Body of pancreas (tissue), 4 donors: ENCODE measurements at regions not wholly inside any gene's neighbourhood (a gene's known extent, or its start where the extent isn't known, plus 50 kb on each side); places are given as distances from the start of the nearest gene placed in this dataset.

Source experiments
- ATAC-seq: fragments of 150-250 bp; one replicate; pipeline ENCODE4 v1.9.1; 2016
- DNase-seq, 4 donors: peaks; one replicate each; pipeline ENCODE4 v3.0.0-alpha.2; 2019
- H3K27ac ChIP-seq, 4 donors: fragments of 200-600 bp; sonication (generic); 1 replicate in 3 of 4; 2 replicates in 1 of 4; pipeline versions ENCODE4 v1.5.1 to v1.6.1; 2016 to 2019; ENCODE audit warnings: mild to moderate bottlenecking in 1 of 4, mixed read lengths in 1 of 4, moderate library complexity in 1 of 4
- H3K27me3 ChIP-seq, 2 donors: fragments of 200-600 bp; sonication (generic); one replicate each; pipeline ENCODE4 v1.6.0; 2016; ENCODE audit warnings: mild to moderate bottlenecking in 1 of 2
- H3K36me3 ChIP-seq, 2 donors: fragments of 200-600 bp; sonication (generic); replicated peaks in 1 of 2; 2 replicates each; pipeline ENCODE4 v1.5.1; 2016; ENCODE audit warnings: low read depth in 2 of 2; ENCODE audit not compliant: insufficient read depth in 1 of 2
- H3K4me1 ChIP-seq: fragments of 200-600 bp; sonication (generic); one replicate; pipeline ENCODE4 v1.6.0; 2016
- H3K4me3 ChIP-seq, 2 donors: fragments of 200-600 bp; sonication (generic); 1 replicate in 1 of 2; 2 replicates in 1 of 2; pipeline ENCODE4 v1.5.1; 2016 to 2019
- H3K9me3 ChIP-seq, 3 donors: fragments of 200-600 bp; sonication (generic); 1 replicate in 2 of 3; 2 replicates in 1 of 3; pipeline ENCODE4 v1.5.1; 2016
- CTCF ChIP-seq, 7 experiments: fragments of 450-650 bp in 4 of 7; fragments of 200-600 bp in 3 of 7; sonication (generic) in 3 of 7; IDR thresholded peaks; one replicate each; pipeline ENCODE4 v1.5.1; 2016 to 2019; ENCODE audit warnings: antibody characterized with exemption in 7 of 7
- POLR2A ChIP-seq, 3 donors: fragments of 450-650 bp; IDR thresholded peaks; one replicate each; pipeline ENCODE4 v1.6.1; 2016; ENCODE audit warnings: antibody characterized with exemption in 3 of 3, mild to moderate bottlenecking in 2 of 3
- WGBS, 2 donors: methylation state at CpG; one replicate each; pipeline ENCODE4 v1.1.5; 2017; 5-methylcytosine and 5-hydroxymethylcytosine counted together
- intact Hi-C: fragments of 100-400 bp; cut with DNase I; formaldehyde crosslinking; loops from one replicate; pipeline ENCODE4 v1.15.1; 2023

GRCh38 chr13:44049081-44049945 lies 169.6 kb downstream of the LACC1 start:
- ATAC-seq (no peak), DNase-seq (no peak)
- intact Hi-C loops, result loop anchor here (10.0 kb wide), 2 partner anchors 135 to 395 kb away; no protein-coding TSS in a partner anchor
- 44 to 46% methylated on average over 3 of the region's 3 CpGs for WGBS, 2 donors
- Histone ChIP-seq H3K27me3 (no peaks in the 10 kb centered on the region), H3K9me3 (no peaks in the 10 kb centered on the region), H3K36me3 (no peaks in the 10 kb centered on the region), H3K4me1 (peaks cover 10% of the 10 kb centered on the region), H3K4me3 (no peak overlapping the region), H3K27ac (no peak overlapping the region)
- no peak for TF ChIP-seq POLR2A (IDR thresholded peaks at IDR 0.05)
- no peak for TF ChIP-seq CTCF (IDR thresholded peaks at IDR 0.05)

DNA sequence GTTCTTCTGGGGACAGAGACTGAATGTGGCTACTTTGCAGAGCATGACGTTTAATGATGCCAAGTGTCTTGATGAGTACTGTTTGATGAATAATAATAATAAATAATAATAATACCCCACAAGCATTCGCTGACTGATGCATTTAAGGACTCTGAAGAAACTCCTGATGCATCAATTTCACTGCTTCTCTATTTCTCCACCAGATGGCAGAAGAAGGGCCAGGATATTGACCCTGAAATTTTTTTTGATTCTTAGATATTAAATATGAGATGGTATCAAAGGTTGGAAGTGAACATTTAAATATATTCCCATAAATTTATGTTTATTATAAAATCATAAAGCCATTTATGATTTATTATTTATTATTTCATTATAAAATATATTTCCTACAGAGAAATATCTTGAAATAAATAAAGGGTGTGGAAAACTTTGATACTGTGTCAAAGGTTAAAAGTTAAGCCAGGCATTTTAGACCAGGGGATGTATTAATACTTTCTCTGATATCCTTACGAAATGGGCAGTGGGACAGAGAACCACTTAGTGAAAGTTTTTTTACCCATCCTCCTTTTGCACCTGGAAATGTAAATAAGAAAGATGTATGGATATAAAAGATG lies 170.9 kb downstream of the LACC1 start:
- Histone ChIP-seq H3K4me1 (peaks cover 10% of the 10 kb centered on the region), H3K4me3 (no peak overlapping the region), H3K27ac (no peak overlapping the region), H3K27me3 (no peaks in the 10 kb centered on the region), H3K36me3 (no peaks in the 10 kb centered on the region), H3K9me3 (no peaks in the 10 kb centered on the region)
- WGBS, 2 donors, result 9 to 14% methylated on average over 3 of the region's 3 CpGs
- DNase-seq, result peak in 1 of 4 donors; percentile 22
- ATAC-seq, result no peak
- TF ChIP-seq CTCF (IDR thresholded peaks at IDR 0.05) (peak; percentile 17 to 86 (median 74)), POLR2A (IDR thresholded peaks at IDR 0.05) (no peak)
- intact Hi-C loops, result no loop called here

- no peaks in the 10 kb centered on the region for H3K27me3 ChIP-seq
- no peak overlapping the region for H3K4me3 ChIP-seq
- no peaks in the 10 kb centered on the region for H3K9me3 ChIP-seq
- TF ChIP-seq POLR2A (IDR thresholded peaks at IDR 0.05) (no peak), CTCF (IDR thresholded peaks at IDR 0.05) (no peak)
- DNase-seq (no peak), ATAC-seq (no peak)
- intact Hi-C loops, result no loop called here
- H3K36me3 ChIP-seq, result no peaks in the 10 kb centered on the region
- H3K27ac ChIP-seq, result no peak overlapping the region
- H3K4me1 ChIP-seq, result peaks cover 10% of the 10 kb centered on the region
Observed at GRCh38 chr13:44051405-44051804, 171.7 kb downstream of the LACC1 start.

GRCh38 chr13:44051918-44052675 lies 172.4 kb downstream of the LACC1 start:
- Histone ChIP-seq H3K4me1 (peaks cover 10% of the 10 kb centered on the region), H3K27me3 (no peaks in the 10 kb centered on the region), H3K36me3 (no peaks in the 10 kb centered on the region), H3K9me3 (no peaks in the 10 kb centered on the region), H3K27ac (no peak overlapping the region), H3K4me3 (no peak overlapping the region)
- no peak for ATAC-seq
- intact Hi-C loops, result no loop called here
- DNase-seq, result no peak
- TF ChIP-seq POLR2A (IDR thresholded peaks at IDR 0.05), result no peak
- WGBS, 2 donors, result 89 to 94% methylated on average over 6 of the region's 6 CpGs

- intact Hi-C loops, result no loop called here
- 48 to 49% methylated on average over 10 of the region's 10 CpGs for WGBS, 2 donors
- Histone ChIP-seq H3K4me1 (peaks cover 10% of the 10 kb centered on the region), H3K27ac (no peak overlapping the region), H3K9me3 (no peaks in the 10 kb centered on the region), H3K4me3 (no peak overlapping the region), H3K27me3 (no peaks in the 10 kb centered on the region), H3K36me3 (no peaks in the 10 kb centered on the region)
- ATAC-seq, result no peak
- peak in 2 of 4 donors; percentile 13 to 26 for DNase-seq
- TF ChIP-seq CTCF (IDR thresholded peaks at IDR 0.05), result no peak
- TF ChIP-seq POLR2A (IDR thresholded peaks at IDR 0.05), result no peak
Observed at GRCh38 chr13:44052780-44053184, 173.1 kb downstream of the LACC1 start.
